ENCODE measurements at regions not wholly inside any gene's neighbourhood (a gene's known extent, or its start where the extent isn't known, plus 50 kb on each side); places are given as distances from the start of the nearest gene placed in this dataset.
"Not testable (repeated sequence)": the region's sequence is repeated elsewhere in the genome, so short reads cannot be mapped to it uniquely, and the experiment has no call there.

DNA sequence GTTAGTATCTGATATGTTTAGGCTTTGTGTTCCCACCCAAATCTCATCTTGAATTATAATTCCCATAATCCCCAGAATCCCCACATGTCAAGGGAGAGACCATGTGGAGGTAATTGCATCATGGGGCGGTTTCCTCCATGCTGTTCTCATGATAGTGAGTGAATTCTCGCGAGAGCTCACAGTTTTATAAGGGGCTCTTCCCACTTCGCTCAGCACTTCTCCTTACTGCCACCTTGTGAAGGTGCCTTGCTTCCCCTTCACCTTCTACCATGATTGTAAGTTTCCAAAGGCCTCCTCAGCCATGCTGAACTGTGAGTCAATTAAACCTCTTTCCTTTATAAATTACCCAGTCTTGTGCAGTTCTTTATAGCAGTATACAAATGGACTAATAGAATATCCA is 371.9 kb upstream of the CCDC54 start:
- not testable (repeated sequence) for DNase-seq (ENCODE audit: low spot score)

DNA sequence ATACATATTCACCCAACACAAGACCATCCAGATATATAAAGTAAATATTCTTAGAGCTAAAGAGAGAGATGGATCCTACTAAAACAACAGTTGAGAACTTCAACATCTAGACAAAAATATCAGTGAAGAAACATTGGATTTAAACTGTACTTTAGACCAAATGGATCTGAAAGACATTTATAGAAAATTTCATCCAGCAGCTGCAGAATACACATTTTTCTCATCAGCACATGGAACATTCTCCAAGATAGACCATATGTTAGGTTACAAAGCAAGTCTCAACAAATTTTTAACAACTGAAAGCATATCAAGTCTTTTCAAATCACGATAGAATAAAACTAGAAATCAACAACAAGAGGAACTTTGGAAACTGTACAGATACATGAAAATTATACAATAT is 369.0 kb upstream of the CCDC54 start:
- no peak for DNase-seq (ENCODE audit: low spot score)

DNA sequence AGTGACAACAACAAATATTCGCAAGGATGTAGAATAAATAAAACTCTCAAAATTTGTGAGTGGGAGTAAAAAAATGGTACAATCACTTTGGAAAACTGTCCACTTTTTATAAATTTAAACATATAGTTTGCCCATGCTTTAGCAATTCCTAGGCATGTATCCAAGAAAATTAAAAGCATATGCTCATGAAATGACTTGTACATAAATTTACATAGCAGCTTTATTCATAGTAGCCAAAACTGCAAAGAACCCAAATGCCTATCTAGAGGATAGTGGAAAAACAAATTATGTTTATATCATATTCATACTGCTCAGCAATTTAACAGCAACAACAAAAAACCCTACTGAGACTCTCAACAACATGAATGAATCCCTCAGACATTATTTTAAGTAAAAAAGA is 363.6 kb upstream of the CCDC54 start:
- DNase-seq (ENCODE audit: low spot score) = no peak

DNA sequence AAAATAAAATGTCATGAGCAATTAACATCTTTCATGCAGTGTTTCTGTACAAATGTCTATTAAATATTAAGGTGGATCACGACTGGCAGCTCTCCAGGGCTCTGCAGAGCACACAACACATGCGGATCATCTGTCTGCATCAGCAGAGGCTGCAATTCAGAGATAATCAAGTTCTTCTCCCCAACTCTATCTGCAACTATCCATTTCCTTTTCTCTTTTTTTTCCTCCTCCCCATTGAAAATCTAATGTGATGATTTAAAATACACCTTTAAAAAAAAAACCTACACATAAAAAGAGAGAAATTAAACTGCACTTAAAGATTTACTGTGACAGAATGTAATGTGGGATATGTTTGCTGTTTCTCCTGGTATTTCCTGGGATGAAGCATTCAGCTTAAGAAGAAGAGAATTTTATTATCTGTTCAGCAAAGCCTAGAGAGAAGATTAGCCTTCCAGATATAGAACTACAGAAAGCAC is 352.6 kb upstream of the CCDC54 start:
- DNase-seq (ENCODE audit: low spot score) = no peak

DNA sequence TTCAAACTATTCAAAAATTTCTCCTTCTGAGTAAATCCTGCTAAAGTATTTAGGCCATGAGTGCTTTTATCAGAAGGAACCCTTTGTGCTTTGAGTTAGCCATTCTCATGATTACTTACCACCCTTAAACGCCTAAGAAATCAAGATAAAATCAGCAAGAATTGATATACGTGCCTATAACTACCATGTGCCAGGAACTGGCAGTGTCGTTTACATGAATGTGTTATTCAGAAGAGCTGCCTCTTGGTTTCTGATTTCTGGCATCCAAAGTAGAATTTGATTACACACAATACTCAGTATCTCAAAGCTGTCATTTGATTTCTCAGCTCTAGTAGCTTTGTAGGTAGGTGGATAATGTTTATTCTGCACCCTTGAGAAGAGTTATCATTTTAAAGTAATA is 351.3 kb upstream of the CCDC54 start:
- DNase-seq (ENCODE audit: low spot score) = no peak

DNA sequence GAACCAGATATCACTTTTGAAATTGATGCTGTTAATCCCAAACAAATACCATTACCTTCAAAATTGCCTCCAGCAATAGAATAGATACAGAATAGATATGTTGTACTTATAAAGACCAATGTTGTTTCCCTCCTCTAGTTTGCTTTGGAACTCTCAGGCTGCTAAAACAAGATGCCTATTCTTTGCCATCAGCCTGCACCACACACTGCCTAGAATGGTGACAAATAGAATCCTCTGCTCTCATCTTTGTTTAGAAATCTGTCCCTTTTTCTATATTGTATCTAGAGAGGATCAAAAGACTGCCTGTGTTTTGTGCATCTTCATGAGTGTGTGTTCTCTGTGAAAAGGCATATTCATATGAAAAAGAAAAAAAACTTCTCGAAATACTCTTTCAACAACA is 349.2 kb upstream of the CCDC54 start:
- no peak for DNase-seq (ENCODE audit: low spot score)

DNA sequence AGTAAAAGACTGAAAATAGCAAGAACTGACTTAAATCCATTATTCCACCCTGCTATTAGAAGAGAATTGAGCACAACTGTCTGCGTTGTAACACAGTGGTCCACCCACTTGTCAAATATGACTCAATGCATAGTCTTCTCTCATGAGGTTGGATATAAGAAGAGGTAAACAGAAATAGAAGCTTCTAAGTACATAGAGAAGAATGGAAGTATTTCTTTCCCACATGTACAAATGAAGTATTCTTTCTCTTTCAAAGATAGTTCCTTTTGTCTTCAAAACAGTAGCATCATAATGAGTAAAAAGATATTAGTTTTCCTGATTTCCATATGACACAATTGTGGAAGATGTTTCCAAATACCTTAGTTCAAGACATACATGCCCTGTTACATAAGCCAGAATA is 348.6 kb upstream of the CCDC54 start:
- no peak for DNase-seq (ENCODE audit: low spot score)

DNA sequence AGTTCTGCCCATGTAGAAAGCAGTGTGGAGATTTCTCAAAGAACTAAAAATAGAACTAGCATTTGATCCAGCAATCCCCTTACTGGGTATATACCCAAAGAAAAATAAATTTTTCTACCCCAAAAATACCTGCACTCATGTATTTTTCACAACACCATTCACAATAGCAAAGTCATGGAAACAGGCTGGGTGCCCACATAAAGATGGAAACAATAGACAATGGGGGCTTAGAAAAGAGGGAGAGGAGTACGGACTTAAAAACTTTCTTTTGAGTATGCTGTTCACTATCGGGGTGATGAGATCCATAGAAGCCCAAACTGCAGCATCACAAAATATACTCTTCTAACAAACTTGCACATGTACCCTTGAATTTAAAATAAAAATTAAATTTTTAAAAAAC is 345.1 kb upstream of the CCDC54 start:
- no peak for DNase-seq (ENCODE audit: low spot score)

DNA sequence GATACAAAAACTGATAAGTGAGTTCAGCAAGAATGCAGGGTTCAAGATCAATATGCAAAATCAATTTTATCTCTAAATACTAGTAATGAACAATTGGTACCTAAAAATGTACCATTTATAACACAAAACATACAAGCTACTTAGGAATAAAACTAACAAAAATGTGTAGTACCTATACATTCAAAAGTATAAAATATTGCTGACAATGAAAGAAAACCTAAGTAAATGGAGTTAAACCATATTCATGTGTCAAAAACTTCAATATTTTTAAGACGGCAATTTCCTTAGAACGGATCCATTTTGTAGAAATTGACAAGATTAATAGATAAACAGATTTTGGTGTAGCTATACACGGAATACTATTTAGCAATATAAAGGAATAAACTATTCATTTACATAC is 343.1 kb upstream of the CCDC54 start:
- no peak for DNase-seq (ENCODE audit: low spot score)

DNA sequence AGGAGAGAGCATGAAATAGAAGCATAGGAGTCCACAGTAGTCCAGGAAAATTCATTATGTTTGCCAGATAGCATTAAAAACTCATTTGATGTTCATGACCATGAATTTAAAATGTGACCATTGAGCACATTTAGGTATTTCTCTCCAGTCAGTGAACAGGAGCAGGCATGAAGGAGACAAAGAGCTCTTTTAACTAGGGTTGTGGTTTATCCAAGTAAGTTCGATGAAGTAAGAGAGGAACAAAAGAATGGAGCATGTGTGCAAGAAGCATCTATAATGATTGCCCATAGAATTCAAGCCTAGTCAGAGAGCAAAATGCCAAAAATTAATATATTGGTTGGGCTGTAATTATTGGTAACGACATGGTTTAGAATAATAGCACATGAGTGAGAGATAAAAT is 342.1 kb upstream of the CCDC54 start:
- DNase-seq (ENCODE audit: low spot score) = no peak

DNA sequence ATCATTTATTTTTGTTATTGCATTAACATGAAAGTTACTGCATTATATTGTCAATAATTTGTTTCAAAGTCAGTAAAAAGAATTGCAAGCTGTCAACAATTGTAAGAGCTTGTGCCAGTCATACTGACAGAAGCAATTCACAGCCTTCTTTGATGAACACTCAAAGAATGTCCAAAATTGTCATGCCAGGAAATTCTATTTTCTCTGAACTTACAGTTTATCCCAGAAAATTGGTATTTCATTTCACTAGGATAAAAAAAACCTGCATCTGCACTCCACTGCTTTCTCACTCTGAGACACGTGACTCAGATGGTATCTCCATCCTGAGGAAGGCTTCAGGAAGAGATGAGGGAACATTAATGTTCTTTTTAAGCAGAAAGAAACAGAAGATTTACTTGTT is 332.6 kb upstream of the CCDC54 start:
- DNase-seq (ENCODE audit: low spot score) = no peak

DNA sequence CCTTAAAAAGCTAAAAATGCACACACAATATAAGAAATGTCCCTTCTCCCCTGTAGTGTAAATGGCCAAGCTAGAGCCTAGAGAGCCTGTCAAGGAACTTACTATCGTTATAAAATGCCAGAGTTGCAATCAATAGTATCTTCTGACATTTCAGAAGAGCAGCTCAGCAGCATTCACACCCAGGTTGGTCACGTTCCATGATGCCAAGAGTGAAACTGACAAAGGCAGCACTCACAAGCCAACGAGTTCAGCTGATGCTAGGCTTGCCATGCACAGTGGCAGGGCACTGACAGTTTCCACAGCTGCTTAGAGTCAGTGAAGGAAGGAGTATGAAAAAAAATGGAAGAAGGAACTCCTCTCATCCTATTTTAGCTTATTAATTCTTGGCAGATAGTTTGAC is 331.4 kb upstream of the CCDC54 start:
- DNase-seq (ENCODE audit: low spot score) = no peak

DNA sequence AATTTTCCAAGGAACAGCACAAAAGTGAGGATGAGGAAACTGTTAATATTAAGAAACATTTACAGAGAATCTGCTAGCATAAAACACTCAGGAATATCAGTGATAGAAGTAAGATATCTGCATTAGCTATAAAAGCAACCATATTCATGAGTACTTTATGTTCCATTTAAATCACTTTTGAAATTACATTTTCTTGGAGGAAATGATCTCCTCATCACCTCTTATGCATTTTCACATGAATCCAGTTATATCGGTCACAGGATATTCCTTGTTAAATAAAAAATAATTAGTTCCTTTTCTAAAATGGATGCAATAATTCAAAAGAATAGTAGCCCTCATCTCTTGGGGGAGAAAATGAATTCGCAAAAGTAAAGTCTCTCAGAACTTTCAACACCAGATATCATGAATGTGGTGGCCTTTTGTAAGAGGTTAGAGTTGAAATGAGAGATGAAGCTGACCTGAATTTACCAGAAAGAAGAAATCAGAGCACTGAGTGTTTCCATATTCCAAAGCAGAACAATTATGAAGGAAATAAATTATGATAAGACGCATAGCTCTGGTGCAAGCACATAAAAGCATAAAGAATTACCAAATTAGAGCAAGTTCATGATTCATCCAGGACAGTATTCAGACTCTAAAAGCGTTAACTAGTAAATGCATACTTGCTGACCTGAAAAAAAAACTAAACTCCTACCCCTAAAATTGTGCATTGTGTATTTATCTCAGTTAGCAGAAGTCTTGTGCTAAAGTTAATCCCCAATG is 321.9 kb upstream of the CCDC54 start:
- DNase-seq (ENCODE audit: low spot score) = no peak

DNA sequence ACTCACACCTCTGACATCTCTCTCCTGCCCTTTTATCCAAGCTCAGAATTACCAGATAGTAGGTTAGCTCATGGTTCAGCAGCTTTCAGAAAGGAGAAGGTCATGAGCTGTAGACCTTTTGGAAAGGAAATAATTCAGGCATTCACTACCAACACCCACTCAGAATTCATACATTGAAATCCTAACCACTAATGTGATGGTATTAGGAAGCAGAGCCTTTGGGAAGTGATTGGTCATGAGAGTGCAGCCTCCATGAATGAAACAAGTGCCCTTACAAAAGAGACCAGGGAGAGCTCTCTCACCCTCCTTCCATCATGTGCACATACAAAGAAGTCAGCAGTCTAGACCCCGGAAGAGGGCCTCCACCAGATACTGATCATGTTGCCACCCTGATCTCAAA is 315.8 kb upstream of the CCDC54 start:
- no peak for DNase-seq (ENCODE audit: low spot score)

DNA sequence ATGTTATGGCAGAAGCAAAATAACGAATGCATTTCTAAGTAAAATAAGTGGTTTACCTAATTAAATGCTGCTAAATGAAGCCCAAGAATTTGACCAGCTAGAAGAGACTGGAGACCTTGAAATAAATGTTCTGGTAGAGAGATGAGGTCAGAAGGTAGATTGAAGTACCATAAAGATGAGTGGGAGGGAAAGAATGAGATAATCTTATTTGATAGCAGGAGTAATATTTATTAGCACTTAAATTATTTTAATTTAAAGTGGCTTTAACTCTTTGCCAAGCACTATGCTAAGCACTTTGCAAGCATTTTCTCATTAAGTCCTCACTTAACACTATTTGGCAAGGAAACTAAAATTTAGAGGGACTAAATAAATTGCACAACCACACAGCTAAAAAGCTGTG is 314.9 kb upstream of the CCDC54 start:
- DNase-seq (ENCODE audit: low spot score) = no peak

DNA sequence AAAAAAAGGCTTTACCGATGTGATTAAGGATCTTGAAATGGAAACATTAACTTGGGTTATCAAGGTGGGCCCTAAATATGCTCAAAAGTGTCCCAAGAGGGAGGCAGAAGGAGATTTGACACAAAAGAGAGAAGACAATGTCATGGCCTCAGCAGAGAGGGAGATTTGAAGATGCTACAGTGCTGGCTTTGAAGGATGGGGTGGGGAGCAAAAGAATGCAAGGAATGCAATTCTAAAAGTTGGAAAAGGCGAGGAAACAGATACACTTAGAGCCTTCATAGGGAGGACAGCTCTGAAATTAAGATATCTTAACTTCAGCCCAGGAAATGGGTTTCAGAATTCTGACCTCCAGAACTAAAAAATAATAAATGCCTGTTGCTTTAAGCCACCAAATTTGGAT is 314.5 kb upstream of the CCDC54 start:
- DNase-seq (ENCODE audit: low spot score) = no peak

DNA sequence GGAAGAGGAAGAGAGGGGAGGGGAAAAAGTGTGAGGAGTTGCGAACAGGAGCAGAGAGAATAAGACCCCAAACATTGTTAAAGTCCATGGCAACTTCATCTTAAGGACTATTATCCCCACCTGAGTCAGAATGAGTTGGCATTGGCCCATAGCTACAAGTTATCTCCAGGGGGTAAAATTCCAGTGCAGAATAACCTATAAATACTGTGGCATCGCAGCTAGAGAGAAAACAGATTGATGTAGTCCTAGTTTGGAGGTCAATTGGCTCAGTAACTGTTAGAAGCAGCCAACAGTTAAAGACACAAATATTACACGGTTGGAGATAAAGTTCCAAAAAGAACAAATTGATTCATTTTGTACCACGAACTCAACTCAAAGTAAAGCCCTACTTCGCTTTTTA is 313.9 kb upstream of the CCDC54 start:
- DNase-seq (ENCODE audit: low spot score) = no peak

DNA sequence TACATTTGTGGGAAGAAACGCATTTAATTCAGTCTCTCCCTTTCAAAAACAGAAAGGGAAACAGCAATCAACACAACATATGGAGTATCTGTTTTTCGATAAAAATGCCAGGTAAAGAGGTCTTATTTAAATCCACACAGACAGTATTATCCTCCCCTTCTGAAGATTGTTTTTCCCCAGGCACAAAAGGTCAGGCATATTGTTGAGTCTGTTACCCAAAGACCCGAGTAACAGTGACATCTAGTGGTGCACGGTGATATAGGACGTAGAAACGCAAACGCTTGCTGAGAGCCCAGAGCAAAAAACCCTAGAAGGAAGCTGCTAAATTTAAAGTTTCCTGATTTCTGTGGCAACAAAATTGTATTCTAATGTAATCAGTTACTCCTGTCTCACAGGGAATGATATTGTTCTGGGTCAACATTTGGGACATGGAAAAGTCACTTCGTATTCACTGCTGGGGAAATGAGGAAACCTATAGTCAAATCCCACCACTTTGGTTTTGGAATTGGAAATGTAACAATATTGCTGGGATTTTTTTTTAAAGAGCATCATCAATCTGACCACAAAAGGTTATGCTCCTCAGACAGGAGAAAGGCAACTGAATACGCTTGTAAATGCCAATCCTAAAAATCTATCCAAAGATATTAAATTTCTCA is 312.7 kb upstream of the CCDC54 start:
- DNase-seq (ENCODE audit: low spot score) = peak; percentile 75

DNA sequence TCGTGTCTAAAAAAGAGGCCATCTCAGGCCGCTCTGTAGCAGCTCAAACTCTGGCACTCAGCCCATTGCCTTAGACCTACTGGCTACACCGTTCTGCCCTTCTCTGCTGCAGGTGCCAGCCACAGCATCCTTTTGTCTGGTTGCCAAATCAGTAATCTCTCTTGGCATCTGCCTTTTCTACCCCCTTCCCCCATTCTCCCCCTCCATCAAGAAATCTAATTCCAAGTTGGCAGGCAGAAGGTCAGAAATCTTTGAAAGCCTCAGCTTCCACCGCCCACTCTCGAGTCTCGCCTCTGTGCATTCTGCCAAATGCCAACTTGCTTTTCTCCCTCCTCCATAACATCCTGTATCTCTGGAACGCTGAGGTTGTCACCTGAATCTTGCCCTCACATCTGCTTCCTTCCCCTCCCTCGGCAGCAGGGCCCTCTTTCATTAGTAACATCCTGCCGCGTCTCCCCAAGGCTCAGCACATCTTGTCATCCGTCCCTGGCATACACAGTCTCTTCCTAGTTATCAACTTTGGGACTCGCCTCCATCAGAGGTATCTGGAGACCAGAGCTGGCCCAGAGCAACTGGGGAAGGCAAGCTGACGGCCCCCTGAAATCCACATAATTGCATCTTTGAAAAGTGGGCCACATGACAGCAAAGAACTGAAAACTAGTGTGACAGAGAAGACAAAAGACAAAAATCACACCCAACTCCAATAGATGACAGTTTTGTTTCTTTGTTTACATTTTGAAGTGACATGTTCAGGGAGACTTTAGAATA is 312.0 kb upstream of the CCDC54 start:
- no peak for DNase-seq (ENCODE audit: low spot score)

DNA sequence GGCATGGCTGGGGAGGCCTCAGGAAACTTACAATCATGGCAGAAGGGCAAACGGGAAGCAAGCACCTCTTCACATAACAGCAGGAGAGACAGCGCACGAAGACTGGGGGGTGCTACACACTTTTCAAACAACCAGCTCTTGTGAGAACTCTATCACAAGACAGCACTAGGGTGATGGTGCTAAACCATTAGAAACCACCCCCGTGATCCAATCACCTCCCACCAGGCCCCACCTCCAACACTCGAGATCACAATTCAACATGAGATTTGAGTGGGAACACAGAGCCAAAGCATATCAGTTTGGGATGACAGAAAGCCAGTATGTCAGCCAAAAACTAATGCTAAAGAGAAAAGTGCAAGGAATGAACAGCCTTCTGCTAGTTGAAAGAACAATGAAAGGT is 309.8 kb upstream of the CCDC54 start:
- DNase-seq (ENCODE audit: low spot score) = no peak

DNA sequence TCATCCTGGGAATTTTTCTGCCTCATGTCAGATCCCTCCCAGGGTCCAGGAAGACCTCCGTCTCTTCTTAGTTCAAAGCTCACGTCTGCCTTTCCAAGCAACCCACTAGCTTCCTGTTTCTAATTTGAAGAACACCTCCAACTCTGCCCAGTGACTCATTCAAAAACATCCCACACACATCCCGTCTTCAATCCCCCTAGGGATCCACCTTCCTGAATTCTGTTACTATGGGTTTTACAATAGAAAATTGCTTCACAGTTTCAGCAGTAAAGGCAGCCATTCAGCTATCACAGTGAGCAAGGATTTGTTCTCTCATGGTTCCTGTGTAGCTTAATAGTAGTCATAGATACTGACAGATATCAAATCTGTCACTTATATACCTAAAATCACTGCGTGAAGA is 308.3 kb upstream of the CCDC54 start:
- DNase-seq (ENCODE audit: low spot score) = peak; percentile 58

DNA sequence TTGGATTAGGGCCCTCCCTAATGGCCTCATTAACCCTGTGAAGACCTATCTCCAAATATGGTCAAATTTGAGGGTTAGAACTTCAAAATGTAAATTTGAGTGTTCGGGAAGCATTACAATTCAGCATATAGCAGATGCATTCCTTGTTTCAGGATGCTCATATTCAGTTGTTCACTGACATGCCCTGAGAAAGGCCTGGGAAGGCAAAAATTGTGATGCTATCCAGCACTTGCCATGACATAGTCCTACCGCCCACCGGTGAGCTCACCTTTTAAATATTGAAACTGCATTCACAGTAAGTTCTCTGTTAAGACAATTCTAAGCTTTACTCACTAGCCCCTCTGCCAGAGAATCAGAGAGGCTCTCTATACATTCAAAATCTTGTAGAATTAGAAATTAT is 300.3 kb upstream of the CCDC54 start:
- DNase-seq (ENCODE audit: low spot score) = no peak

DNA sequence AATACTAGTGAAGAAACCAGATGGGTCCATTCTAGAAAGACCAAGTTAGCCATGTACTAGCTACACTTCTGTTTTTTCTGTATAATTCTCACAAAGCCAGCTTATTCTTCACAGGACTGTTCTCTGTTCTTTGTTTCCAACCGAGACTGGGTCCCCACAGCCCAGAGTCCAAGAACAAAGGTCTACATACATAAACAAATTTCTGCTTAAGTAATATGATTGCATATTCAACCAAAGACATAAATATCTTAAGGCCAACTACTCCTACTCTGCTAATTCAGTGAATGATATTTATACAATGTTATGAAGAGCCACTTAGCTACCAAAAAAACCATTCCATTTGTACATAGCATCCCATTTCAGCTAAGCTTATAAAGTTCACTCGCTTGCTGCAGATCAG is 299.8 kb upstream of the CCDC54 start:
- no peak for DNase-seq (ENCODE audit: low spot score)
